ENCODE measurements at regions not wholly inside any gene's neighbourhood (a gene's known extent, or its start where the extent isn't known, plus 50 kb on each side); places are given as distances from the start of the nearest gene placed in this dataset.

DNA sequence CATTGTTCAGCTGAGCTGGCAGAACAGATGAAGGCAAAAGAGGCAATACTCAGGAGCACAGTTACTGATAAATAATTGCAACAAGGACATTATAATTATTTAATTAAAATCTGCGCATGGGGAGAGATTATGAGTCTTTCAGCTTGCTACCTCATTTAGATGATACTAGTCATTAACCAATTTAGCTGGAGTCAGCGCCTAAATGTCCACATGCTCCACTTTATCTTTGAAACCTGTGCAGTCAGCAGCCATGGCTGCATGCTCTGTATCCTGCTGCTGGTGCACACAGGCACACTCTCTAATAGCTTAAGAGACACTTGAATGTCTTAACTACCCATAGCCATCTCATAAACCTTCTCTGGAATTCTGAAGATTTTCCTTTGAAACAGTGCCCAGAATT lies 196.8 kb downstream of the PPP1R3A start:
- Histone ChIP-seq H3K79me1 (replicated peaks; ENCODE audit: low read length, poor library complexity, severe bottlenecking) (no peaks in the 10 kb centered on the region), H4K8ac (ENCODE audit: low read length) (no peak overlapping the region)
- 80% methylated on average over 2 of the region's 2 CpGs for WGBS

GRCh38 chr7:113717739-113718138 lies 201.1 kb downstream of the PPP1R3A start:
- Histone ChIP-seq H3K4me3 (ENCODE audit: insufficient read depth in 1 of 2, low read depth in 1 of 2, low read length in 2 of 2) (no peak overlapping the region), H3K4me2 (ENCODE audit: low read length, poor library complexity, severe bottlenecking) (no peak overlapping the region), H2AFZ (ENCODE audit: low read depth, low read length) (no peak overlapping the region), H3K36me3 (ENCODE audit: control insufficient read depth in 1 of 2, insufficient read depth in 2 of 2, low read depth in 1 of 2, low read length in 2 of 2) (no peaks in the 10 kb centered on the region), H3K79me1 (replicated peaks; ENCODE audit: low read length, poor library complexity, severe bottlenecking) (no peaks in the 10 kb centered on the region), H3K4me1 (ENCODE audit: control insufficient read depth, insufficient read depth, low read depth, low read length) (no peaks in the 10 kb centered on the region), H3K4ac (ENCODE audit: low read depth in 1 of 2, low read length in 2 of 2) (no peak overlapping the region), H3K27ac (ENCODE audit: low read length, poor library complexity, severe bottlenecking) (no peak overlapping the region), H2BK12ac (ENCODE audit: low read length in 2 of 2) (no peak overlapping the region), H3K9ac (ENCODE audit: low read length) (no peak overlapping the region), H3K23ac (ENCODE audit: low read length in 2 of 2) (no peak overlapping the region), H2AK5ac (ENCODE audit: low read length, severe bottlenecking) (no peak overlapping the region), H3K9me3 (ENCODE audit: control insufficient read depth, low read length) (no peaks in the 10 kb centered on the region), H2BK15ac (ENCODE audit: low read depth, poor library complexity, severe bottlenecking) (no peak overlapping the region), H2BK120ac (ENCODE audit: low read depth, low read length) (no peak overlapping the region), H3K18ac (ENCODE audit: low read depth in 1 of 2, low read length in 2 of 2) (no peak overlapping the region), H4K91ac (ENCODE audit: low read length) (no peak overlapping the region), H3K27me3 (ENCODE audit: control insufficient read depth in 1 of 2, insufficient read depth in 1 of 2, low read length in 2 of 2) (no peaks in the 10 kb centered on the region), H3K14ac (ENCODE audit: low read length in 2 of 2) (no peak overlapping the region), H4K8ac (ENCODE audit: low read length) (no peak overlapping the region), H2BK5ac (ENCODE audit: low read depth, low read length, poor library complexity, severe bottlenecking) (no peak overlapping the region)
- no peak for DNase-seq
- WGBS, result no CpG with 5 or more reads among the region's 1 CpG

More for the DNA sequence above, 196.8 kb downstream of the PPP1R3A start:
- Histone ChIP-seq H3K4me3 (ENCODE audit: insufficient read depth in 1 of 2, low read depth in 1 of 2, low read length in 2 of 2) (no peak overlapping the region), H3K9ac (ENCODE audit: low read length) (no peak overlapping the region), H2AK5ac (ENCODE audit: low read length, severe bottlenecking) (no peak overlapping the region), H3K23ac (ENCODE audit: low read length in 2 of 2) (no peak overlapping the region), H3K14ac (ENCODE audit: low read length in 2 of 2) (no peak overlapping the region), H2BK15ac (ENCODE audit: low read depth, poor library complexity, severe bottlenecking) (no peak overlapping the region), H2BK12ac (ENCODE audit: low read length in 2 of 2) (no peak overlapping the region), H2BK5ac (ENCODE audit: low read depth, low read length, poor library complexity, severe bottlenecking) (no peak overlapping the region), H2AFZ (ENCODE audit: low read depth, low read length) (no peak overlapping the region), H3K18ac (ENCODE audit: low read depth in 1 of 2, low read length in 2 of 2) (no peak overlapping the region), H3K4ac (ENCODE audit: low read depth in 1 of 2, low read length in 2 of 2) (no peak overlapping the region), H3K27ac (ENCODE audit: low read length, poor library complexity, severe bottlenecking) (no peak overlapping the region), H4K91ac (ENCODE audit: low read length) (no peak overlapping the region), H2BK120ac (ENCODE audit: low read depth, low read length) (no peak overlapping the region), H3K27me3 (ENCODE audit: control insufficient read depth in 1 of 2, insufficient read depth in 1 of 2, low read length in 2 of 2) (no peaks in the 10 kb centered on the region), H3K4me2 (ENCODE audit: low read length, poor library complexity, severe bottlenecking) (no peak overlapping the region), H3K9me3 (ENCODE audit: control insufficient read depth, low read length) (no peaks in the 10 kb centered on the region), H3K4me1 (ENCODE audit: control insufficient read depth, insufficient read depth, low read depth, low read length) (no peaks in the 10 kb centered on the region), H3K36me3 (ENCODE audit: control insufficient read depth in 1 of 2, insufficient read depth in 2 of 2, low read depth in 1 of 2, low read length in 2 of 2) (no peaks in the 10 kb centered on the region)
- no peak for DNase-seq

DNA sequence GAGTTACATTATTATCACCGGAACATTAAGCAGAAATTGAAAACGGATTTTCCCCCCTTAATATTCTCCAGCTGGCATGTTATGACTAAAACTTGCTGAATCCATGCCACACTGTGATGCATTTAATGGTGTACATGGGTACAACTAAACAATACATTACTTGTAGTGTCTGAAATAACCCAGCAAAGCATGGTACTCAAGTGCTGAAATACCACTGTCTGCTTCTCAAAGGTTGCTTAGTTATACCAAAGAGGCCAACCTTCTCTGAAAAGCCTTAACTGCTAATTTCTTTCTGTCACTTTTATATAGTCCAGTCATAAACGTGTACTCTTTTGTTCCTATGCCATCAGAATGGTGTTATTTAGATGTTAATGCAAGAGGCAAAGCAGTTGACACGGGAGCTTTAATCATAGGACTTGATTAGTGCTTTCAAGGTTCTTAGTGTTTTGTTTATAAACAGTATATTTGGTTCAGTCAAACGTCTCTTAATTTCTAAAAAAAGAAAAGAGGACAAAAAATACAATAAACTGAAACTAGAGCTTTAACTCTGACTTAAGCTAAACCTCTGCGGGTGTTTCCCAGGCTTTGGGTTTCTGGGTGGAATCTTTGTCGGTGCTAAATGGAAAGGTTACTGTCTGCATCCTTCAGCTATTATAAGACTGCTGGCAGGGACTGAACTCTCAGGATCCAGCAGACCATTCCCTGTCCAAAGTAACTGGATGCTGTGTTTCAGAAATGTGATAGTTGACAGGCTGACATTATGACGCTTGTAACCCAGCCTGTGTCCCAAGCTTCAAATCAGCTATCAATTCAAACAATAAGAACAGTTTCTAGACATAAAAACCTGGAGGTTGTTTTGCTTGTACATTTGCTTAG lies 202.6 kb downstream of the PPP1R3A start:
- no peak overlapping the region for H4K8ac ChIP-seq (ENCODE audit: low read length)
- H2AFZ ChIP-seq (ENCODE audit: low read depth, low read length), result no peak overlapping the region
- no peak overlapping the region for H3K9ac ChIP-seq (ENCODE audit: low read length)
- no peak overlapping the region for H3K4me2 ChIP-seq (ENCODE audit: low read length, poor library complexity, severe bottlenecking)
- H3K4me1 ChIP-seq (ENCODE audit: control insufficient read depth, insufficient read depth, low read depth, low read length), result no peaks in the 10 kb centered on the region
- no peak overlapping the region for H3K4me3 ChIP-seq (ENCODE audit: insufficient read depth in 1 of 2, low read depth in 1 of 2, low read length in 2 of 2)
- DNase-seq, result no peak
- H3K36me3 ChIP-seq (ENCODE audit: control insufficient read depth in 1 of 2, insufficient read depth in 2 of 2, low read depth in 1 of 2, low read length in 2 of 2), result no peaks in the 10 kb centered on the region
- H4K91ac ChIP-seq (ENCODE audit: low read length), result no peak overlapping the region
- no peaks in the 10 kb centered on the region for H3K79me1 ChIP-seq (replicated peaks; ENCODE audit: low read length, poor library complexity, severe bottlenecking)
- no peak overlapping the region for H3K18ac ChIP-seq (ENCODE audit: low read depth in 1 of 2, low read length in 2 of 2)
- no peak overlapping the region for H3K4ac ChIP-seq (ENCODE audit: low read depth in 1 of 2, low read length in 2 of 2)
- H2BK15ac ChIP-seq (ENCODE audit: low read depth, poor library complexity, severe bottlenecking), result no peak overlapping the region
- H3K27ac ChIP-seq (ENCODE audit: low read length, poor library complexity, severe bottlenecking), result no peak overlapping the region
- H2BK120ac ChIP-seq (ENCODE audit: low read depth, low read length), result no peak overlapping the region
- no peak overlapping the region for H3K14ac ChIP-seq (ENCODE audit: low read length in 2 of 2)
- H2AK5ac ChIP-seq (ENCODE audit: low read length, severe bottlenecking), result no peak overlapping the region
- 65% methylated on average over 5 of the region's 8 CpGs for WGBS
- no peak overlapping the region for H2BK12ac ChIP-seq (ENCODE audit: low read length in 2 of 2)
- no peak overlapping the region for H3K23ac ChIP-seq (ENCODE audit: low read length in 2 of 2)
- no peaks in the 10 kb centered on the region for H3K27me3 ChIP-seq (ENCODE audit: control insufficient read depth in 1 of 2, insufficient read depth in 1 of 2, low read length in 2 of 2)
- no peak overlapping the region for H2BK5ac ChIP-seq (ENCODE audit: low read depth, low read length, poor library complexity, severe bottlenecking)
- H3K9me3 ChIP-seq (ENCODE audit: control insufficient read depth, low read length), result peaks cover 6% of the 10 kb centered on the region

- no peaks in the 10 kb centered on the region for H3K36me3 ChIP-seq (ENCODE audit: control insufficient read depth in 1 of 2, insufficient read depth in 2 of 2, low read depth in 1 of 2, low read length in 2 of 2)
- H3K4me1 ChIP-seq (ENCODE audit: control insufficient read depth, insufficient read depth, low read depth, low read length), result no peaks in the 10 kb centered on the region
- no peaks in the 10 kb centered on the region for H3K79me1 ChIP-seq (replicated peaks; ENCODE audit: low read length, poor library complexity, severe bottlenecking)
- H3K23ac ChIP-seq (ENCODE audit: low read length in 2 of 2), result no peak overlapping the region
- no peak overlapping the region for H2AFZ ChIP-seq (ENCODE audit: low read depth, low read length)
- DNase-seq, result no peak
- no peak overlapping the region for H2BK5ac ChIP-seq (ENCODE audit: low read depth, low read length, poor library complexity, severe bottlenecking)
- H3K27me3 ChIP-seq (ENCODE audit: control insufficient read depth in 1 of 2, insufficient read depth in 1 of 2, low read length in 2 of 2), result no peaks in the 10 kb centered on the region
- no peak overlapping the region for H4K8ac ChIP-seq (ENCODE audit: low read length)
- no peak overlapping the region for H4K91ac ChIP-seq (ENCODE audit: low read length)
- no peak overlapping the region for H2BK15ac ChIP-seq (ENCODE audit: low read depth, poor library complexity, severe bottlenecking)
- H2BK120ac ChIP-seq (ENCODE audit: low read depth, low read length), result no peak overlapping the region
- H3K4me2 ChIP-seq (ENCODE audit: low read length, poor library complexity, severe bottlenecking), result no peak overlapping the region
- no peak overlapping the region for H2BK12ac ChIP-seq (ENCODE audit: low read length in 2 of 2)
- peaks cover 6% of the 10 kb centered on the region for H3K9me3 ChIP-seq (ENCODE audit: control insufficient read depth, low read length)
- no peak overlapping the region for H3K27ac ChIP-seq (ENCODE audit: low read length, poor library complexity, severe bottlenecking)
- H3K9ac ChIP-seq (ENCODE audit: low read length), result no peak overlapping the region
- no peak overlapping the region for H2AK5ac ChIP-seq (ENCODE audit: low read length, severe bottlenecking)
- no peak overlapping the region for H3K4ac ChIP-seq (ENCODE audit: low read depth in 1 of 2, low read length in 2 of 2)
- H3K14ac ChIP-seq (ENCODE audit: low read length in 2 of 2), result no peak overlapping the region
- H3K4me3 ChIP-seq (ENCODE audit: insufficient read depth in 1 of 2, low read depth in 1 of 2, low read length in 2 of 2), result no peak overlapping the region
- WGBS, result 13% methylated on average over 1 of the region's 1 CpG
- H3K18ac ChIP-seq (ENCODE audit: low read depth in 1 of 2, low read length in 2 of 2), result no peak overlapping the region
Measured at GRCh38 chr7:113715262-113715661, 203.5 kb downstream of the PPP1R3A start.
